ENCODE measurements at regions not wholly inside any gene's neighbourhood (a gene's known extent, or its start where the extent isn't known, plus 50 kb on each side); places are given as distances from the start of the nearest gene placed in this dataset.
"Not testable (repeated sequence)": the region's sequence is repeated elsewhere in the genome, so short reads cannot be mapped to it uniquely, and the experiment has no call there.

DNA sequence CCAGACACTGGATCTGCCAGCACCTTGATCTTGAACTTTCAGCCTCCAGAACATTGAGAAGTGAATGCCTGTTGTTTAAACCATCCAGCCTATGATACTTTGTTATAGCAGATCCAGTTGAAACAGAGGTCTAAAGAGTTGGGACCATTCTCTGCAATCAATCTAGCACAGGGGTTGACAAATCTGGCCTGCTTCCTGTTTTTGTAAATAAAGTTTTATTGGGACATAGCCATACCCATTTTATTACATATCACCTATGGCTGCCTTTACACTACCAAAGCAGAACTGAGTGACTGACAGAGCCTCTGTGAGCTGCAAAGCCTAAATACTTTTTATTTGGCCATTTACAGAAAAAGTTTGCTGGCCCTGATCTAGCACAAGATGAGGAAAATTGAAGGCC lies 62.0 kb downstream of the BARX1 start:
- Mint-ChIP-seq H3K36me3 (no peaks in the 10 kb centered on the region), H3K4me1 (no peaks in the 10 kb centered on the region), H3K27me3 (peaks cover 6 to 21% (median 15%) of the 10 kb centered on the region in 3 donors), H3K9me3 (peaks cover 0 to 20% (median 9%) of the 10 kb centered on the region in 7 donors), H3K4me3 (no peak overlapping the region), H3K27ac (no peak overlapping the region)
- DNase-seq (no peak), ATAC-seq (ENCODE audit: low read depth in 2 of 2) (no peak)

DNA sequence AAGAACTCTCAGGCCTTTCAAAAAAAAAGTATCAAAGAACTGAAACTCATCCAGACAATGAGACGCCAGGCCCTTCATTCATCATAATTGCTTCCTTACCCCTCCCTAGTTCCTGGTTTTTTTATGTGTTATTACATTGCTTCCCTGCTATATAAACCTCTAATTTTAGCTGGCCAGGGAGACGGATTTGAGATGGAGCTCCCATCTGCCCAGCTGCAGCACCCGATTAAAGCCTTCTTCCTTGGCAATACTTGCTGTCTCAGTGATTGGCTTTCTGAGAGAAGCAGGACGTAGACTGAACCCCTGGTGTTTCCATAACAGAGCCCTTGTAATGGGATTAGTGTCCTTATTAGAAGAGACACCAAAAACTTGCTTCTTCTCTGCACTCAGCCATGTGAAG lies 62.4 kb downstream of the BARX1 start:
- DNase-seq (no peak), ATAC-seq (ENCODE audit: low read depth in 2 of 2) (no peak)
- H3K4me1 Mint-ChIP-seq = no peaks in the 10 kb centered on the region
- peaks cover 0 to 20% (median 9%) of the 10 kb centered on the region in 7 donors for H3K9me3 Mint-ChIP-seq
- peak overlapping the region in 1 of 6 donors; percentile 40 for H3K27ac Mint-ChIP-seq
- H3K27me3 Mint-ChIP-seq = peaks cover 6 to 21% (median 15%) of the 10 kb centered on the region in 3 donors
- peak overlapping the region in 1 of 8 donors; percentile 35 for H3K4me3 Mint-ChIP-seq
- no peaks in the 10 kb centered on the region for H3K36me3 Mint-ChIP-seq

DNA sequence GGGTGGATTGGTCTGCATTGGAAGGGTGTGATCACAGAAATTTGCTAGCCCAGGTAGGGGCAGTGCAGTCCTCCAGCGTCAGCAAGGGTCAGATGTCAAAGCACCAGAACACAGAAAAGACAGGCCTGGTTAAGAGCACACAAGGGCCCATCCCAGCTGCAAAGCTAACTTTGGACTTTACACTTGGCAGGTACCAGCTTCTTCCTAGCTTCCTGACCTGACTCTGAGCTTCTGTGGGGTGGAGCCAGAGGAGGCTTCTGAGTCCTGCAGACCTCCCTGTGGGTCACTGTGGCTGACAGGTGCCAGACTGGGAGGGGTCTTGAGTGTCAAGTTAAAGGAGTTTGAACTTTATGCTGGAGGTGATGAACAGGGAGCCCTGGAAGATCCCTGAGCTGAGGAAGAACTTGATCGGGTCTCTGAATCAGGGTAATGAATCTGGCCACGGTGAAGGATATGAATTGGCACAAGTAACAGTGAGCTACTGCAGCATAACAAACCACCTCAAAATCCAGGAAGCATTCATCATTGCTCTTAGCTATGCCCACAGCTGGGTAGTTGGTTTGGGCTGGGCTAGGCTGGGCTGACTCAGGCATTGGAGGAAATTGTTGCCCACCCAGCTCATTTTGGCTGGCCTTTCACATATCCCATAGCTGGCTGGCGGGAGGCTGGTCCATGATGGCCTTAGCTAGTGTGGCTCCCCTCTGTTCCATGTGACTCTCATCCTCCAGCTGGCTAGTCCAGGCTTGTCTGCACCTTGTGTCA lies 63.4 kb downstream of the BARX1 start:
- H3K4me1 Mint-ChIP-seq = no peaks in the 10 kb centered on the region
- peaks cover 0 to 4% of the 10 kb centered on the region in 2 donors for H3K36me3 Mint-ChIP-seq
- DNase-seq (no peak), ATAC-seq (ENCODE audit: low read depth in 2 of 2) (no peak)
- H3K4me3 Mint-ChIP-seq = no peak overlapping the region
- H3K27me3 Mint-ChIP-seq = peaks cover 11 to 28% (median 23%) of the 10 kb centered on the region in 3 donors
- peaks cover 0 to 29% (median 10%) of the 10 kb centered on the region in 7 donors for H3K9me3 Mint-ChIP-seq
- H3K27ac Mint-ChIP-seq = no peak overlapping the region

DNA sequence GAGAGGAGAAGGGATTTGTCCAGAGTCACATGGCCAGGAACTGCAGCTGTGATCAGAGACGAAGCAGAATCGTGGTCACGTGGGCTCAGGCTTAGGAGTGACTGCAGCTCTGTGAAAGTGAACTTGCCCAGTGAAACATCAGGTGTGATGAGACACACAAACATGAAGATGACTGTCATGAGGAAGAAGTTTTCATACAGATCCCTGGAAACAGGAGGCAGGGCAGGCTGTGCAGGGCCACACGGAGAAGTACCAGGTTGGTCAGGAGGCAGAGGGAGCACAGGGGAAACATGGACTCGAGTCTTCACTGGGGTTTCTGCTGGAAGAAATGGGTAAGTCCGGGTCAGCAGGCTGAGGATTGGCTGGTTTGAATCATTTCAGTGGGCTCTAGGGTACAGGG lies 64.1 kb downstream of the BARX1 start:
- Mint-ChIP-seq H3K4me3 (no peak overlapping the region), H3K27me3 (peaks cover 12 to 30% (median 27%) of the 10 kb centered on the region in 3 donors), H3K9me3 (peaks cover 0 to 31% (median 11%) of the 10 kb centered on the region in 7 donors), H3K27ac (no peak overlapping the region), H3K4me1 (no peaks in the 10 kb centered on the region), H3K36me3 (peaks cover 0 to 4% of the 10 kb centered on the region in 2 donors)
- no peak for ATAC-seq (ENCODE audit: low read depth in 2 of 2)
- DNase-seq = no peak

DNA sequence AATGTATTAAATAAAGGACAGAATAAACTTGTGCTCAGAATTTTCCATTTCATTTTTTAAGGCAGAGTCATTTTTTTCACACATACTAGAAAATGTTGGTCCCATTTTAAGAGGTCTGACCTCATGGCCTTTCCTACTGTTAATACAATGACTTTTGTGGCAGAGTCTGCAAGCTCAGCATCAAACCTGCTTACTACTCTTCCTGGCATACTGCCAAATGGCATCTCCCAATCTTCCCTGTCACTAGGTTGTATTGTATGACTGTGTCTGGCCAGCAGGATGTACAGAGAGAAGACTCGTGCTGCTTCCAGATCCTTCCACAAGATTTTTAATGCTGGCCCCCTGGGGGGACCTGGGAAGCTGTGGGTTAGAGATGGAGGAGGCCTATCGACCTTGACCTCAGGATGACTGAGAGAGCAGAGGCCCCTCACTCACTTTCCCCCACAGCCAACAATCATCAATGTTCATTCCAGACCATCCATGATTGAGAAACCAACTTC lies 64.7 kb downstream of the BARX1 start:
- Mint-ChIP-seq H3K27ac (no peak overlapping the region), H3K9me3 (peaks cover 0 to 31% (median 11%) of the 10 kb centered on the region in 7 donors), H3K4me3 (no peak overlapping the region), H3K27me3 (peaks cover 12 to 27% (median 25%) of the 10 kb centered on the region in 3 donors), H3K4me1 (no peaks in the 10 kb centered on the region), H3K36me3 (peaks cover 0 to 4% of the 10 kb centered on the region in 2 donors)
- no peak for DNase-seq
- ATAC-seq (ENCODE audit: low read depth in 2 of 2) = no peak

DNA sequence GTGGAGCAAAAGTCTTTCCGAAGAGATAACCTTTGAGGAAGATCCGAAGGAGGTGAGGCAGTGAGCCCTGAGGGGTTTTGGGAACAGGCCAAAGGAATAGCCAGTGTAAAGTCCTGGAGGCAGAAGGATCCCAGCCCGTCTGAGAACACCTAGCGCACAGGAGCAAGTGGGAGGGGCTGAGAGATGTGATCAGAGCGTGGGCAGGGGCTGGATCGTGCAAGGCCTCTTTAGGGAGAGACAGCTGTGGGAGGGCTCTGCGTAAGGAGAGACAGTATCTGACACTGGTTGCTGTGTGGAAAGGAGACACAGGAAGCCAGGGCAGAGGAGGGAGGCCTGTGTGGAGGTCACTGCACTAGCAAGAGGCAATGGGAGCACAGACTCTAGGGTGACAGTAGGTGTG lies 68.2 kb downstream of the BARX1 start:
- Mint-ChIP-seq H3K9me3 (peaks cover 0 to 21% (median 4%) of the 10 kb centered on the region in 7 donors), H3K27me3 (peaks cover 18 to 41% (median 32%) of the 10 kb centered on the region in 3 donors)
- ATAC-seq (ENCODE audit: low read depth in 2 of 2) = no peak

DNA sequence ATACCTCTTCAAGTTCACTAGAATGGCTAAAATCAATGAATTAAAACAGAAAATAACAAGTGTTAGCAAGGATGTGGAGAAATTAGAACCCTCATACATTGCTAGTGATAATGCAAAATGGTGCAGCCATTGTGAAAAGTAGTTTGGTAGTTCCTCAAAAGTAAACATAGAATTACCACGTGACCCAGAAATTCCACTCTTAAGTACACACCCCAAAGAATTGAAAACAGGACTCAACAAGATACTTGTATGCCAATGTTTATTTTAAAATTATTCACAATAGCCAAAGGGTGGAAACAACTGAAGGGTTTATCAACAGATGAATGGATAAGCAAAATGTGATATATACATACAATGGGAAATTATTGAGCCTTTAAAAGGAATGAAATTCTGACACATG lies 70.3 kb downstream of the BARX1 start:
- no peak overlapping the region for H3K27ac Mint-ChIP-seq
- H3K4me3 Mint-ChIP-seq = no peak overlapping the region
- ATAC-seq (ENCODE audit: low read depth in 2 of 2) (no peak), DNase-seq (no peak)
- peaks cover 26 to 44% (median 27%) of the 10 kb centered on the region in 3 donors for H3K27me3 Mint-ChIP-seq
- H3K9me3 Mint-ChIP-seq = peaks cover 0 to 26% (median 9%) of the 10 kb centered on the region in 7 donors
- H3K36me3 Mint-ChIP-seq = peaks cover 0 to 4% of the 10 kb centered on the region in 2 donors
- no peaks in the 10 kb centered on the region for H3K4me1 Mint-ChIP-seq

More for the DNA sequence above, 68.2 kb downstream of the BARX1 start:
- Mint-ChIP-seq H3K4me3 (no peak overlapping the region), H3K4me1 (no peaks in the 10 kb centered on the region), H3K27ac (no peak overlapping the region), H3K36me3 (peaks cover 0 to 4% of the 10 kb centered on the region in 2 donors)
- no peak for DNase-seq

DNA sequence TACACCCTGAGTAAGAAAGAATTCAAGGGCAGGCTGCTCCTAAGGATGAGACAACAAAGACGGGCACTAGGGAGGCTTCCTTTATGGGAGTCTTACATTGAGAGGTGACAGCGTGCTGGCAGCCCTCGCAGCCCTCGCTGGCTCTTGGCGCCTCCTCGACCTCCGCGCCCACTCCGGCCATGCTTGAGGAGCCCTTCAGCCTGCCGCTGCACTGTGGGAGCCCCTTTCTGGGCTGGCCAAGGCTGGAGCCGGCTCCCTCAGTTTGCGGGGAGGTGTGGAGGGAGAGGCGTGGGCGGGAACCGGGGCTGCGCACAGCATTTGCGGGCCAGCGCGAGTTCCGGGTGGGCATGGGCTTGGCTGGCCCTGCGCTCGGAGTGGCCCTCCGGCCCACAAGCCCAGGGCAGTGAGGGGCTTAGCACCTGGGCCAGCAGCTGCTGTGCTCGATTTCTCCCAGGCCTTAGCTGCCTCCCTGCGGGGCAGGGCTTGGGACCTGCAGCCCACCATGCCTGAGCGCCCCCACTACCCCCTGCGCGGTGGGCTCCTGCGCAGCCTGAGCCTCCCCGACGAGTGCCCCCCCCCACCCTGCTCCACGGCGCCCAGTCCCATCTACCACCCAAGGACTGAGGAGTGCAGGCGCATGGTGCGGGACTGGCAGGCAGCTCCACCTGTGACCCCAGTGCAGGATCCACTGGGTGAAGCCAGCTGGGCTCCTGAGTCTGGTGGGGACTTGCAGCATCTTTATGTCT lies 75.3 kb downstream of the BARX1 start:
- H3K4me1 Mint-ChIP-seq; H3K4me3 Mint-ChIP-seq; DNase-seq; H3K27ac Mint-ChIP-seq; ATAC-seq (ENCODE audit: low read depth in 2 of 2): not testable (repeated sequence)
- peaks cover 6 to 19% (median 18%) of the 10 kb centered on the region in 3 donors for H3K27me3 Mint-ChIP-seq
- H3K36me3 Mint-ChIP-seq = peaks cover 0 to 18% of the 10 kb centered on the region in 2 donors
- peaks cover 8 to 39% (median 22%) of the 10 kb centered on the region in 7 donors for H3K9me3 Mint-ChIP-seq

DNA sequence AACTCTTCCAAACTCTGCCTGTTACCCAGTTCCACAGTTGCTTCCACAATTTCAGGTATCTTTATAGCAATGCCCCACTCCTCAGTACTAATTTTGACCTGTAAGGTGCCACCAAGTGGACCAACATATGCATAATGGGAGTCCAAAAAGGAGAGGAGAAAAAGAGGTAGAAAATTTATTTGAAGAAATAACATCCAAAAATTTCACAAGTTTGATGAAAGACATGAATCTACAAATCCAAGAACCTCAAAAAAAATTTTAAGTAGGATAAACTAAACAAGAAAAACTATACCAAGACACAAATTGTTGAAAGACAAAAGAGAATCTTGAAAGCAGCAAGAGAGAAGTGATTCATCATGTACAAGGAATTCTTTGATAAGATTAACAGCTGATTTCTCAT lies 79.8 kb downstream of the BARX1 start:
- H3K27ac Mint-ChIP-seq = no peak overlapping the region
- no peak for ATAC-seq (ENCODE audit: low read depth in 2 of 2)
- H3K36me3 Mint-ChIP-seq = peaks cover 5 to 36% of the 10 kb centered on the region in 2 donors

DNA sequence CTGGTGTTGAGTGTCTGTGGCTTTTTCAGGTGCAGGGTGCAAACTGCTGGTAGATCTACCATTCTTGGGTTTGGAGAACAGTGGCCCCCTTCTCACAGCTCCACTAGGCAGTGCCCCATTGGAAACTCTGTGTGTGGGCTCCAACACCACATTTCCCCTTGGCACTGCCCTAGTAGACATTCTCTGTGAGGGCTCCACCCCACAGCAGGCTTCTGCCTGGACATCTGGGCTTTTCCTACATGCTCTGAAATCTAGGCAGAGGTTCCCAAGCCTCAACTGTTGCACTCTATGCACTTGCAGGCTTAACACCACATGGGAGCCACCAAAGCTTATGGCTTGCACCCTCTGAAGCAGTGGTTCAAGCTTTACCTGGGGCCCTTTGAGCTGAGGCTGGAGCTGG lies 80.9 kb downstream of the BARX1 start:
- H3K4me1 Mint-ChIP-seq = no peaks in the 10 kb centered on the region
- H3K27ac Mint-ChIP-seq = no peak overlapping the region
- H3K27me3 Mint-ChIP-seq = peaks cover 10 to 21% (median 11%) of the 10 kb centered on the region in 3 donors
- no peak overlapping the region for H3K4me3 Mint-ChIP-seq
- peaks cover 12 to 46% (median 35%) of the 10 kb centered on the region in 7 donors for H3K9me3 Mint-ChIP-seq
- peaks cover 5 to 36% of the 10 kb centered on the region in 2 donors for H3K36me3 Mint-ChIP-seq
- no peak for DNase-seq
- ATAC-seq (ENCODE audit: low read depth in 2 of 2) = no peak

More for the DNA sequence above, 79.8 kb downstream of the BARX1 start:
- H3K4me3 Mint-ChIP-seq = no peak overlapping the region
- DNase-seq = no peak
- H3K9me3 Mint-ChIP-seq = peaks cover 12 to 46% (median 35%) of the 10 kb centered on the region in 7 donors
- peaks cover 7 to 16% (median 7%) of the 10 kb centered on the region in 3 donors for H3K27me3 Mint-ChIP-seq
- no peaks in the 10 kb centered on the region for H3K4me1 Mint-ChIP-seq

DNA sequence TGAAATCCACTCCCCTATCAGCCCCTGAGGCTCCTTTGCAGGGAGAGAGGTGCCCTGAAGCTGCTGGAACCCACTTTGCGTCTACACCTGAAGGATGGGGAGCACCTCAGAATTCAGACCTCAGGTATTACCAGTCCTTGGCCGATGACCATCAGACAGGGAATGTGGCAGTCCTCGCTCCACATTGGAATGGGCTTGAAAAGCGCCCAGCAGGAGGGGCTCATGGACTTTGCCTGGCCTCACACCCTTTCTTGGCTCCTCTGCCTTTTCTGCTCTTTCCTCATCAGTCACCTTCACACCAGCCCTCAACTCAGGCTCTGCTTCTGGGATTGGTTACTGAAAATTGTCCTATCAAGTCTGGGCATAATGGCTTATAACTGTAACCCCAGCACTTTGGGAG lies 83.9 kb downstream of the BARX1 start:
- DNase-seq (no peak), ATAC-seq (ENCODE audit: low read depth in 2 of 2) (no peak)
- peaks cover 5 to 32% of the 10 kb centered on the region in 2 donors for H3K36me3 Mint-ChIP-seq
- H3K27ac Mint-ChIP-seq = no peak overlapping the region
- peaks cover 12 to 36% (median 29%) of the 10 kb centered on the region in 7 donors for H3K9me3 Mint-ChIP-seq
- no peak overlapping the region for H3K4me3 Mint-ChIP-seq
- H3K4me1 Mint-ChIP-seq = no peaks in the 10 kb centered on the region
- H3K27me3 Mint-ChIP-seq = peaks cover 19 to 39% (median 23%) of the 10 kb centered on the region in 3 donors

DNA sequence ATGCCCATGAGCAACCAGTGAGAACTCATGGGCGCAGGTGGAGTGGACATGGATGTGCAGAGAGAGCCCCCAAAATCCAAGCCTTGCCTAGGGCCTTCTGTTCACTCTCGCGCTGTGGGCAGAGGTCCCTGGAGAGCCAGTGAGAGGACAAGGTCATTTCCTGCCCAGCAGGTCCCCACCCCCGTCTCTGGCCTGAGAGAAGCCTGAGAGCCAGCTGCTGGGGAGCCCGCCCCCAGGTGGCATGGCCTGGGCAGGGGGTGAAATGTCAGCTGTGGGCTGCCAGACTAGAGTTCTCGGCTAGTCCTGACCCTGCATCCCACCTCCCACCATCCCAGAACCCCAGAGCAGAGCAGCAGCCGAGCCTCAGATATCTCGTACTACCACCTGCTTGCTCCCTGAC lies 85.3 kb downstream of the BARX1 start:
- H3K27ac Mint-ChIP-seq = no peak overlapping the region
- H3K27me3 Mint-ChIP-seq = peaks cover 19 to 48% (median 30%) of the 10 kb centered on the region in 3 donors
- no peak overlapping the region for H3K4me3 Mint-ChIP-seq

DNA sequence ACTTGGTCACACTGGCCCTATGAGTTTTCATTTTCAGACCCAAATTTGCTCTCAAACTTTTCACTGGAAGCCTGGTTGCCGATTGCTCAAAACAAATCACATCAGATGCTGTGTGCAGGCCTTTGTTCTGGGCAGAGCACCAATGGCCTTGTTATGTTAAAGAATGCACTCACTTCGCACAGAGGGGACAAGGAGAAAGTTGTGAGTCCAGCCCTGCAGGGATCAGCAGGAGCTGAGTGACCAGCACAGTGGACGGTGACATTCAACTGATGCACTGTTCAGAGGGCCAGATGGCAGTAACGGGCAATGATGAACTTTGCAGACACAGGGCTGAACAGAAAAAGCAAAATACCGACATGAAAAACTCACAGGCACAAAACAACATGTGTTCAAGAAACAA lies 86.1 kb downstream of the BARX1 start:
- H3K9me3 Mint-ChIP-seq = peaks cover 5 to 16% (median 12%) of the 10 kb centered on the region in 7 donors
- no peak for ATAC-seq (ENCODE audit: low read depth in 2 of 2)
- DNase-seq = no peak
- peaks cover 5 to 17% of the 10 kb centered on the region in 2 donors for H3K36me3 Mint-ChIP-seq
- H3K4me1 Mint-ChIP-seq = peaks cover 0 to 2% (median 0%) of the 10 kb centered on the region in 3 donors
- H3K27me3 Mint-ChIP-seq = peaks cover 26 to 56% (median 38%) of the 10 kb centered on the region in 3 donors
- H3K4me3 Mint-ChIP-seq = no peak overlapping the region
- no peak overlapping the region for H3K27ac Mint-ChIP-seq

More for the DNA sequence above, 85.3 kb downstream of the BARX1 start:
- Mint-ChIP-seq H3K4me1 (no peaks in the 10 kb centered on the region), H3K36me3 (peaks cover 5 to 18% of the 10 kb centered on the region in 2 donors), H3K9me3 (peaks cover 7 to 22% (median 17%) of the 10 kb centered on the region in 7 donors)
- ATAC-seq (ENCODE audit: low read depth in 2 of 2) (no peak), DNase-seq (no peak)

All from naive B cell (primary cell).